ENCODE measurements at regions not wholly inside any gene's neighbourhood (a gene's known extent, or its start where the extent isn't known, plus 50 kb on each side); places are given as distances from the start of the nearest gene placed in this dataset.

- no peak for TF ChIP-seq E2F6 (IDR thresholded peaks at IDR 0.05)
Measured at GRCh38 chr2:234745347-234745746, 206.5 kb upstream of the SH3BP4 start (continued).
